ENCODE measurements at regions not wholly inside any gene's neighbourhood (a gene's known extent, or its start where the extent isn't known, plus 50 kb on each side); places are given as distances from the start of the nearest gene placed in this dataset.
A peak's percentile ranks its signal among the peaks of the same experiment; 100 is the strongest.
"Not testable (repeated sequence)": the region's sequence is repeated elsewhere in the genome, so short reads cannot be mapped to it uniquely, and the experiment has no call there.

DNA sequence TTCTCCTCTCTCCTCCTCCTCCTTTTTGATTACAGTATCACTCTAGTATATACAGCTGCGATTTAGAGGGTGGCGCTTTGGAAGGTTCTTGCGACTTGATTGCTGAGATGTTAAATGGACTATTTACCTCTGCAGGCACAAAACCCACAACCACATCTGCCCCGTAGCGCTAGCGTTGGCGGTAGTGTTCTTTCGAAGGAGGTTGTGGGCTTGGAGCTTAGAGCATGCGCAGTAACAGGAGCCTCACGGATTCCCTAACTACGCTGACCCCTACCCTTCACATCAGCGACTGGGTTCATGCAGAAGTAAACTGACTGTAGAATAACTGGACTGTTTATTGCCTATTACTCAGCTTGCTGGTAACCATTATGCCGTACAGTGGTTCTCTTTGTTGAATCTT is 58.0 kb downstream of the CGGBP1 start:
- DNase-seq, result no peak

- DNase-seq, result no peak
Measured at GRCh38 chr3:87997966-87998365, 60.8 kb downstream of the CGGBP1 start.

GRCh38 chr3:87997298-87997697 is 61.5 kb downstream of the CGGBP1 start:
- no peak for DNase-seq

- no peak for DNase-seq
Measured at GRCh38 chr3:87996882-87997281, 61.9 kb downstream of the CGGBP1 start.

GRCh38 chr3:87993566-87993965 is 65.2 kb downstream of the CGGBP1 start:
- DNase-seq, result no peak

DNA sequence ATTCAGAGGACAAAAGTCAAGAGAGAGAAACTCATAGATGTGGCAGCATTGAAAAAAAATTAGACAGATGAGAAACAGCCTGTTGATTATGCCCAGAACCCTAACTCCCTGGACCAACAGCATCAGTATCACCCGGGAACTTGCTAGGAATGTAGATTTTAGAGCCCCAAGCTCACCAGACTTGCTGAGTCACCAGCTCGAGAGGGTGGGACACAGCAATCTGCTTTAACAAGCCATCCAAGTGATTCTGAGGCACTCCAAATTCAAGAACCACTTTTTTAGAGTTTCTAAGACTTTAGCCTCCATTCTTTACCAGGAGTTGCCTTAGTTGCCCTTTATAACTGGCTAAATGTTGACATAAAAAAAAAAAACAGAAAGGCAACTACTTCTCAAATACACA is 70.9 kb downstream of the CGGBP1 start:
- DNase-seq, result no peak

GRCh38 chr3:87982421-87982820 is 76.4 kb downstream of the CGGBP1 start:
- no peak for DNase-seq

GRCh38 chr3:87979527-87979926 is 79.3 kb downstream of the CGGBP1 start:
- DNase-seq, result no peak

DNA sequence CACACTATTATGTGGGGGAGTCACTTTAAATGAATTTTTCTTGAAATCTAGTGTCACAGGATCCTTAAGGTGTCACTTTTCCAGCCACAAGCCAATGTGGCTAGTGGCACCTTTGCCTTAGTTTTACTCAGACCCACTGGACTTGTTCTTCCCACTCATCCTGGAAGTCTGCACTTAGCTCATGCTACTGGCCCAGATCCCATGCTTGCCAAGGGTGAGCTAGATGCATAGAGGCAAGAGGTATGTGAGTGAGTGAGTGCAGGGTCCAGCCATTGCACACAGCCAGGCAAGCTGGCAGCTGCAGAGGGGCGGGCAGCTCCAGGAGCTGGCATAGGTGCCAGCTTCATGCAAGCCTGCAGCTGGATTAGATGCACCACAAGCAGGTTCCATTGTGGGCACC is 81.0 kb downstream of the CGGBP1 start:
- no peak for DNase-seq

- DNase-seq, result peak; percentile 70
Measured at GRCh38 chr3:87975716-87976115, 83.1 kb downstream of the CGGBP1 start.

GRCh38 chr3:87973906-87974305 is 84.9 kb downstream of the CGGBP1 start:
- no peak for DNase-seq

DNA sequence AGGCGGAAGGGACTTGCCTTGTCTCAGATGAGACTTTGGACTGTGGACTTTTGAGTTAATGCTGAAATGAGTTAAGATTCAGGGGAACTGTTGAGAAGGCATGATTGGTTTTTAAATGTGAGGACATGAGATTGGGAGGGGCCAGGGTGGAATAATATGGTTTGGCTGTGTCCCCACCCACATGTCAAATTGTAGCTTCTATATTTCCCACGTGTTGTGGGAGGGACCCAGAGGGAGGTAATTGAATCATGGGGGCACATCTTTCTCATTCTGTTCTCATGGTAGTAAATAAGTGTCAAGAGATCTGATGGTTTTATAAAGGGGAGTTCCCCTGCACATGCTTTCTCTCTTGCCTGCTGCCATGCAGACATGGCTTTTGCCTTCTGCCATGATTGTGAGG is 89.2 kb downstream of the CGGBP1 start:
- no peak for DNase-seq

DNA sequence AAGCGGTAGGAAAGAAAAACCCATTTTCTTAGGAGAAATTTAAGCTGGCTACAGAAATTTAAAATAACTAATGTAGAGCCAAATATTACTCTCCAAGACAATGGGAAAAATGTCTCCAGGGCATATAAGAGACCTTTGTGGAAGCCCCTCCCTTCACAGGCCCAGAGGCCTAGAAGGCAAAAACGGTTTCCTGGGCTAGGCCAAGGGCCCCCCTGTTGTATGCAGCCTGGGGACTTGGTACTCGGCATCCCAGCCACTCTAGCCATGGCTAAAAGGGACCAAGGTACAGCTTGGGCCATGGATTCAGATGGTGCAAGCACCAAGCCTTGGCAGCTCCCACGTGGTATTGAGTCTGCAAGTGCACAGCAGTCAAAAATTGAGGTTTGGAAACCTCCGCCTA is 90.1 kb downstream of the CGGBP1 start:
- no peak for DNase-seq

GRCh38 chr3:87958289-87958688 is 100.5 kb downstream of the CGGBP1 start:
- DNase-seq, result peak; percentile 44

DNA sequence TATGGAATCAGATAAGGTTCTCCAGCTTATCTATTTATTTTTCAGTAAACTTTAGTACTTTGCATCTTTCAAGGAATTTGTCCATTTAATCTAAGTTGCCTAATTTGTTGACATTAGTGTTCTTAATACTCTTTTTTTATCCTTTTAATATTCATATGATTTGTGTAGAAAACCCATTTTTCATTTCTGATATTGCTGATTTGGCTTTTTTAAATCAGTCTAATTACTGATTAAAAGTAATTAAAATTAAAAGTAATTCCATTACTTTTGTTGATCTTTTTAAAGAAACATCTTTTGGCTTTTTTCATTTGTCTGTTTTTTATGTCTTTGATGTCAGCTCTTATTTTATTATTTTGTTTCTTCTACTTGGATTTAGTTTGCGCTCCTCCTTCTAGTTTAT is 101.2 kb downstream of the CGGBP1 start:
- DNase-seq, result no peak

- no peak for DNase-seq
Measured at GRCh38 chr3:87949879-87950208, 109.0 kb downstream of the CGGBP1 start.

- DNase-seq, result no peak
Measured at GRCh38 chr3:87949189-87949878, 109.5 kb downstream of the CGGBP1 start.

GRCh38 chr3:87946007-87946406 is 112.8 kb downstream of the CGGBP1 start:
- DNase-seq, result not testable (repeated sequence)

- not testable (repeated sequence) for DNase-seq
Measured at GRCh38 chr3:87942256-87942655, 116.5 kb downstream of the CGGBP1 start.

DNA sequence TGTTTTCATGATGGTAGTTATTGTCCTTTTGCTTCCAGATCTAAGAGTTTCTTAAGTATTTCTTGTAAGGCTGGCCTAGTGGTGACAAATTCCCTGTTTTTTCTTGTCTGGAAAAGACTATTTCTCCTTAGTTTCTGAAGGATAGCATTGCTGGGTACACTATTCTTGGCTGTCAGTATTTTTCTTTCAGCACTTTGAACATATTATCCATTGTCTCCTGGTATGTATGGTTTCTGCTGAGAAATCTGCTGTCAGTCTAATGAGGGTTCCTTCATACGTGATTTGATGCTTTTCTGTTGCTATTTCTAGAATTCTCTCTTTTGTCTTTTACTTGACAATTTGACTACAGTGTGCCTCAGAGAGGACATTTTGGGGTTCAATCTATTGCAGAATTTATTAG is 134.3 kb downstream of the CGGBP1 start:
- DNase-seq, result no peak

GRCh38 chr3:87920549-87920948 is 138.3 kb downstream of the CGGBP1 start:
- no peak for DNase-seq

DNA sequence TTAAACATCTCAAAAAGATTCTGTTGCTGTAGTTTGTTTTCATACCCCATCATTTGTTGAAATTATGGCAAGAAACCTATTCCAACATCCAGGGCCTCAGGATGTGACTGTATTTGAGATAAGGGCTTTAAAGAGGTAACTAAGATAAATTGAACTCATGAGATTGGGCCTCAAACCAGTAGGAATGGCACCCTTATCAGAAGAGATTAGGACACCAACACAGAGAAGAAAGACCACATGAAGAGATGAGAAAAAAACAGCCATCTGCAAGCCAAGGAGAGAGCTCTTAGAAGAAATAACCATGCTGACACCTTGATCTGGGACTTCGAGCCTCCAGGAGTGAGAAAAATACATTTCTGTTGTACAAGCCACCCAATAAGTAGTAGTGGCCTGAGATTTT is 157.7 kb downstream of the CGGBP1 start:
- no peak for DNase-seq

GRCh38 chr3:87900061-87900460 is 158.7 kb downstream of the CGGBP1 start:
- no peak for DNase-seq

- no peak for DNase-seq
Measured at GRCh38 chr3:87898971-87899370, 159.8 kb downstream of the CGGBP1 start.

DNA sequence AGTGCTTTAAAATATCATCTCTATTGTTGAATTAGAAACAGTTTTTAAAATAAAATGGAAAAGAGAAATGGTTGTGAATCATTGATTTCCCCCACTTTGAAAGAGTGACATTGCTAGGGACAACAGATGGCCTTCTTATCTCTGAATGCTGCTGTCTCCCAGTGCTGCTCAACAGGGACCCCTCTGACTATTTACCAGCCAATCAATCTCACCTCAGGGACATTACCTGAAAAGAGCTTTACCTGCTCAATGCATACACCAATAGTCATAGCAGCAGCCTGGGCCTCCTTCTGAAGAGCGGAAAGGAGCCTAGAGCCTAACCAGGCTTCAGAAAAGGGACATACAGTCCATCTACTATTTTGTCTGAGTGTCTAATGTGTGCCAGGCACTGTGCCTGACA is 162.8 kb downstream of the CGGBP1 start:
- no peak for DNase-seq

DNA sequence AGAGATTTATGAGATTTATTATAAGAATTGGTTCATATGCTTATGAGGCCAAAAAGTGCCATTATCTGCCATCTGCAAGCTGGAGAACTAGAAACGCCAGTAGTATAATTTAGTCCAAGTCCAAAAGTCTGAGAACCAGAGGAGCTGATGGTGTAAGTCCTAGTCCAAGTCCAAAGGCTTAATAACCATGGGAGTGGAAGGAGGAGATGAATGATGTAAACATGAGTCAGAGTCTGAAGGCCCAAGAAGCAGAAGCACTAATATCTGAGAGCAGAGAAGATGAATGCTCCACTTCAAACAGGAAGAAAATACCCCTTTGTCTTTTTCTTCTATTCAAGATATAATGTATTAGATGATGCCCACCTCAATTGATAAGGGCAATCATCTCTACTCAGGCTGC is 185.7 kb downstream of the CGGBP1 start:
- DNase-seq, result no peak
